Mesothelial cell of epicardium (in vitro differentiated cells): ENCODE measurements at regions not wholly inside any gene's neighbourhood (a gene's known extent, or its start where the extent isn't known, plus 50 kb on each side); places are given as distances from the start of the nearest gene placed in this dataset.

Source experiments
- DNase-seq, 2 experiments: peaks; one replicate each; pipeline ENCODE4 v3.0.0; 2021; ENCODE audit warnings: low spot score in 2 of 2; ENCODE audit not compliant: unreplicated experiment in 2 of 2
- H3K27ac Mint-ChIP-seq: 2 replicates; pipeline ENCODE4 v1.8.0; 2021; ENCODE audit warnings: mixed read lengths
- H3K27me3 Mint-ChIP-seq: 2 replicates; pipeline ENCODE4 v1.8.0; 2021; ENCODE audit warnings: low read depth, mixed read lengths
- H3K36me3 Mint-ChIP-seq: 2 replicates; pipeline ENCODE4 v1.8.0; 2021; ENCODE audit warnings: mixed read lengths
- H3K4me1 Mint-ChIP-seq: 2 replicates; pipeline ENCODE4 v1.8.0; 2021; ENCODE audit warnings: mixed read lengths
- H3K4me3 Mint-ChIP-seq: 2 replicates; pipeline ENCODE4 v1.8.0; 2021; ENCODE audit warnings: mild to moderate bottlenecking, moderate library complexity, mixed read lengths
- H3K9me3 Mint-ChIP-seq: 2 replicates; pipeline ENCODE4 v1.8.0; 2021; ENCODE audit warnings: mixed read lengths
- TF ChIP-seq, protein P1 (sequence below): fragments of 200-600 bp; sonication (generic); IDR thresholded peaks from one replicate; pipeline ENCODE4 v1.5.0; 2021; ENCODE audit warnings: antibody characterized with exemption; ENCODE audit not compliant: unreplicated experiment

DNA sequence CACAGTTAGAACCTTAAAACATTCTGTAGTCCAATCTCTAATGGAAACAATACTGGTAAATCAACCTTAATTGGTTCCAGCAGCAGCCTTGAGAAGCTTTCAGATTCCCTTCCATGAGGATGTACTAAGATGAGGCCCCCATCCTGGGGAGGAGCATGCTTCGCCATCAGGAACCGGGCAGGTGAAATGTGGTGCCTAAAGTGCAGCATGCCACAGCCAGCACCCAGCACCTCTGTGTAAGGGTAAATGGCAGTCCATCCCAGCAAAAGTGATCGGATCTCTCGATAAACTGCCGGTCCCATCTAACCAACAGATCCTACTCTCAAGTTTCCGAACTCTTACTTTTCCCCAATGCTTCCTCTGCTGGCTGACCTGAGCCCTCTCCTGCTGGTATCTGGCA, 166.3 kb upstream of the PDE10A start:
- TF ChIP-seq, protein P1, sequence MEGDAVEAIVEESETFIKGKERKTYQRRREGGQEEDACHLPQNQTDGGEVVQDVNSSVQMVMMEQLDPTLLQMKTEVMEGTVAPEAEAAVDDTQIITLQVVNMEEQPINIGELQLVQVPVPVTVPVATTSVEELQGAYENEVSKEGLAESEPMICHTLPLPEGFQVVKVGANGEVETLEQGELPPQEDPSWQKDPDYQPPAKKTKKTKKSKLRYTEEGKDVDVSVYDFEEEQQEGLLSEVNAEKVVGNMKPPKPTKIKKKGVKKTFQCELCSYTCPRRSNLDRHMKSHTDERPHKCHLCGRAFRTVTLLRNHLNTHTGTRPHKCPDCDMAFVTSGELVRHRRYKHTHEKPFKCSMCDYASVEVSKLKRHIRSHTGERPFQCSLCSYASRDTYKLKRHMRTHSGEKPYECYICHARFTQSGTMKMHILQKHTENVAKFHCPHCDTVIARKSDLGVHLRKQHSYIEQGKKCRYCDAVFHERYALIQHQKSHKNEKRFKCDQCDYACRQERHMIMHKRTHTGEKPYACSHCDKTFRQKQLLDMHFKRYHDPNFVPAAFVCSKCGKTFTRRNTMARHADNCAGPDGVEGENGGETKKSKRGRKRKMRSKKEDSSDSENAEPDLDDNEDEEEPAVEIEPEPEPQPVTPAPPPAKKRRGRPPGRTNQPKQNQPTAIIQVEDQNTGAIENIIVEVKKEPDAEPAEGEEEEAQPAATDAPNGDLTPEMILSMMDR: no peak
- Mint-ChIP-seq H3K36me3 (no peaks in the 10 kb centered on the region), H3K4me3 (no peak overlapping the region), H3K27ac (no peak overlapping the region), H3K27me3 (peaks cover 59% of the 10 kb centered on the region), H3K9me3 (no peaks in the 10 kb centered on the region), H3K4me1 (no peaks in the 10 kb centered on the region)
- DNase-seq: no peak

DNA sequence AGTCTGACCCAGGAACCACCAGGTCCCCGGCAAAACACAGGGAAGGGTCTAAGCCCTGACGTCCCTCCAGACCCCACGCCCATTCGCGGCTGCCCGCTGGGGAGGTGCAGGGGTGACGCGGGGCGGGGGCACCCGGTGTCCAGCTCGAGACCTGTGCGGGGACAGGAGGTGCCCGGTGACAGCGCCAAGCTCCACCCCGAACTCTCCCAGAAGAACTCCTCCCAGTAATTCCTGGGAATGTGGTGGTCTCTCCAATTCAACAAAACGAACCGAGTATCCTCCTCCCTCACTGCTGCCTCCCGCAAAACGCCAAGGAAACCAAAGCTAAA, 164.1 kb upstream of the PDE10A start:
- no peak for DNase-seq
- Mint-ChIP-seq H3K27me3 (peaks cover 38% of the 10 kb centered on the region), H3K27ac (no peak overlapping the region), H3K4me3 (no peak overlapping the region), H3K36me3 (no peaks in the 10 kb centered on the region), H3K9me3 (no peaks in the 10 kb centered on the region), H3K4me1 (no peaks in the 10 kb centered on the region)
- TF ChIP-seq, protein P1: no peak

DNA sequence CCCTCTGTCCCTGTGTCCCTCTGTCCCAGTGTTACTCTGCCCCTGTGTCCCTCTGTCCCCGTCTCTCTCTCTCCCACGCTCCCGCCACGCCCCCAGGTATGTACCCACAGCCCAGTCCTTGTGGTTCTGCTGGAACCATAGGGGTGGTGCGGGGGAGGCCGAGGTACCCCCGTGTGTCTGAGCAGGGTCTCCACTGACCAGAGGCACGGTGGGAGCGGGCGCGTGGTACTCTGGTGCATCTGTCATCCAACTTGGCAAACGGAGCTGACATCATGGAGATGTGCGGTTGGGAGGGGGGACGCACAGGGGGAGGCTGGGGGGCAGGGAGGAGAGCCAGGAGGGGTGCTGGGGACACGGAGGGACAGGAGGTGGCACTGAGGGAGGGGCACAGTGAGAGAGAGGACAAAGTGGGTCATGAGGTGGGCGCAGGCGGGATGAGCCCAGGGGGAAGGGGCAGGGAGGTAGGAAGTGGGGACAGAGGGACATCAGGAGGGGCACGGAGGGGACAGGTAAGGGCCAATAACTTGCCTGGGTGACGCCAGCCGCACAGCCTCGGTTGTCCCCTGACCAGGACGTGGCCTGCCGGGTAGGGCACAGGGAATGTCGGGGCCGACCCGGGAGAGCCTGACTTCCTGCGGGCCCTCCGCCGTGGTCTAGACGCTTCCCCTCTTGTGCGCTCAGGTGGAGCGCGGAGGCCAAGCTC, 163.6 kb upstream of the PDE10A start:
- Mint-ChIP-seq H3K9me3 (no peaks in the 10 kb centered on the region), H3K4me1 (no peaks in the 10 kb centered on the region)
- TF ChIP-seq, protein P1: no peak

DNA sequence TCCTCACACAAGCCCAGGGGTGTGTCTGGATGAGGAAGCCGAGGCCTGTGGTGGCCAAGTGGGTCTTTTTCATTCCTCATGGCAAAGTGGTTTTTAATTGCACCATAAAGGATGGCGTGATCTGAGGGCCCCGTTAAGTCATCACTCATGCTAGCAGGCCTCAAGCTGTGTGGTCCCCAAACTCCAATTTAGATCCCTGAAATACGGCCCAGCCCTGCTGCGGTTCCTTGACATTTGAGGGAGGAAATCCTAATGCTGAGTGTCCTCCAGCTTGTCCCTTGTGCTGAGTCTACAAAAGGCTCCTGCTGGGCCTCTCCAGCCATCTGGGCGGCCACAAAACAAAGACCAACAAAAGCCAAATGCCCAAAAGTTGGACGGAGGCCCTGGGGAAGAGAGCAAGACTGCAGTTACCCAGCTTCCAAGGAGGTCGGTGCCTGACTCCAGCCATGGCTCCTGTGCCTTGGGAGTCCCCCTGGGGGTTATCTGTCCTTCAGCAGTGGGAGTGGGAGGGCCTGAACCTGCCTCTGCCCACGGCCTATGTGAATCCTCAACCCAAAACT, 162.3 kb upstream of the PDE10A start:
- Mint-ChIP-seq H3K4me3 (no peak overlapping the region), H3K27ac (no peak overlapping the region), H3K36me3 (no peaks in the 10 kb centered on the region), H3K27me3 (peaks cover 43% of the 10 kb centered on the region), H3K9me3 (no peaks in the 10 kb centered on the region), H3K4me1 (no peaks in the 10 kb centered on the region)
- no peak for DNase-seq
- TF ChIP-seq, protein P1: no peak

More for the DNA sequence above, 163.6 kb upstream of the PDE10A start:
- peaks cover 38% of the 10 kb centered on the region for H3K27me3 Mint-ChIP-seq
- H3K27ac Mint-ChIP-seq: no peak overlapping the region
- no peak for DNase-seq
- H3K4me3 Mint-ChIP-seq: no peak overlapping the region
- no peaks in the 10 kb centered on the region for H3K36me3 Mint-ChIP-seq

DNA sequence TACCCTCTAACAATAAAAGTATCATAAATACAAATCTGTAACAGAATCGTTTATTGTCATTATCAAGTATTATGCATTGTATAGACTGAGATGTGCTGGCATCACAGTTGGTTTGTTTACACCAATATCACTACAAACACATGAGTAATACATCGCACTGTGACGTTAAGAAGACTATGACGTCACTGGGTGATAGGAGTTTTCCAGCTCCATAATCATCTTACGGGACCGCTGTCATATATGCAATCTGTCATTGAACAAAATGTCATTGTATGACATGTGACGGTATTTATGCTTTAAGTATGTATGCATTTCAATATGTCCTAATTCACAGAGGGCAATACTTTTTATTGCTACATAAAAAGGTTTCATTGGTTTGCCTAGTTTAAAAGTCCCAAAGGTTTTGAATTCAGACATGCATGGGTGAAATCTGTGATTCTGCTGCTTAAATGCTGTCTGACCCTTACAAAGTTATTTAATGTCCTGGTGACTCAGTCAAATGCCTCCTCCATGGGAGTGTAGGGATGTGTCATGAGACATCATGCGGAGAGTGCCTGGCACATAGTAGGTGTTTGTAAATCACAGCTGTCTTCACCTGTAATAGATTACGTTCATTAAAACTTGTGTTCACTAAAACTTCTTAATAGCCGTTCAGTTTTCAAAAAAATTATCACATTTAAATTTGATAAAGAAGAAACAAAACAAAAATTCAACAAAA, 160.7 kb upstream of the PDE10A start:
- Mint-ChIP-seq H3K4me3 (no peak overlapping the region), H3K9me3 (no peaks in the 10 kb centered on the region), H3K36me3 (no peaks in the 10 kb centered on the region), H3K4me1 (no peaks in the 10 kb centered on the region), H3K27ac (no peak overlapping the region), H3K27me3 (peaks cover 46% of the 10 kb centered on the region)
- DNase-seq: no peak
- TF ChIP-seq, protein P1: no peak
